GM18858 (cell line): ENCODE measurements at regions not wholly inside any gene's neighbourhood (a gene's known extent, or its start where the extent isn't known, plus 50 kb on each side); places are given as distances from the start of the nearest gene placed in this dataset.
"Not testable (repeated sequence)": the region's sequence is repeated elsewhere in the genome, so short reads cannot be mapped to it uniquely, and the experiment has no call there.

ENCODE experiments used
- ATAC-seq: cut with Tn5 transposase; IDR thresholded peaks from one replicate; pipeline ENCODE4 v1.9.1; 2021; ENCODE audit not compliant: unreplicated experiment

GRCh38 chr2:52608030-52608429 lies 1159.6 kb upstream of the CHAC2 start:
- no peak for ATAC-seq

DNA sequence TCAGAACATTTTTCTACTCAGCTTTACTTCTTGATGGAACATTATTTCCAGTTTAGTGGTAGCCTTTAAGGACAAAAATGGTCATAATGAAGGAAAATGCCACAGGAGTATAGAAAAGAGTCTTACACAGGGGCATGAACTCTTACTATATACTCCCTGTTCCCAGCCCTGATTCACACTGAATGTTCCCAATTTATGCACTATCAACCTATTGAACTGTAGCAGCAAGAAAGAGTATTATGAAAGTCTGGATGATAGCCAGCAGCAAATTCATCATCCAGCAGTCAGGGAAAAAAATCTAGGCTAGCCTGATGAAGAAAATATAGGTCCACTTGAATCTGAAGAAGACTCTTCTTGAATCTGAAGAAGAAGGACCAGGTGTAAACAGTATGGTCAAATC lies 1170.3 kb upstream of the CHAC2 start:
- ATAC-seq, result no peak

- no peak for ATAC-seq
These were observed 1173.6 kb upstream of the CHAC2 start for GRCh38 chr2:52594026-52594425.

GRCh38 chr2:52584071-52584470 lies 1183.5 kb upstream of the CHAC2 start:
- not testable (repeated sequence) for ATAC-seq

DNA sequence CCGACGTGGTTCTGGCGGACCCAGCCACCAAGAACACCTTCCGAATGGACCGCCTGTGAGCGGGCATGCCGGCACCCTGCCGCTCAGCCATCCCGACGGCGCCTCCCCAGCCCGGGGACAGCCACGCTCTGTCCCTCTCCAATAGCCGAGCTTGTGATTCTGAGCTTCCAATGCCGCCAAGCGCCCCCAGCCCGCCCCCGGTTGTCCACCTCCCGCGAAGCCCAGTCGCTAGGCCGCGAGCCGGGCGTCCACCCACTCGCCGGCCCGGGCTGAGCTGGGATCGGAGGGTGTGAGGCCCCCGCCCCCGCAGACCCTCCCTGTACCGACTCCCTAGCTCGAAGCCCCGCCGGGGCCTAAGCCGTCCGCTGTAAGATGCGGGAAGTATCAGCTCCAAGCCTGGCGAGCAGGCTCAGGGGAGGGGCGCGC lies 1195.1 kb upstream of the CHAC2 start:
- ATAC-seq, result no peak

DNA sequence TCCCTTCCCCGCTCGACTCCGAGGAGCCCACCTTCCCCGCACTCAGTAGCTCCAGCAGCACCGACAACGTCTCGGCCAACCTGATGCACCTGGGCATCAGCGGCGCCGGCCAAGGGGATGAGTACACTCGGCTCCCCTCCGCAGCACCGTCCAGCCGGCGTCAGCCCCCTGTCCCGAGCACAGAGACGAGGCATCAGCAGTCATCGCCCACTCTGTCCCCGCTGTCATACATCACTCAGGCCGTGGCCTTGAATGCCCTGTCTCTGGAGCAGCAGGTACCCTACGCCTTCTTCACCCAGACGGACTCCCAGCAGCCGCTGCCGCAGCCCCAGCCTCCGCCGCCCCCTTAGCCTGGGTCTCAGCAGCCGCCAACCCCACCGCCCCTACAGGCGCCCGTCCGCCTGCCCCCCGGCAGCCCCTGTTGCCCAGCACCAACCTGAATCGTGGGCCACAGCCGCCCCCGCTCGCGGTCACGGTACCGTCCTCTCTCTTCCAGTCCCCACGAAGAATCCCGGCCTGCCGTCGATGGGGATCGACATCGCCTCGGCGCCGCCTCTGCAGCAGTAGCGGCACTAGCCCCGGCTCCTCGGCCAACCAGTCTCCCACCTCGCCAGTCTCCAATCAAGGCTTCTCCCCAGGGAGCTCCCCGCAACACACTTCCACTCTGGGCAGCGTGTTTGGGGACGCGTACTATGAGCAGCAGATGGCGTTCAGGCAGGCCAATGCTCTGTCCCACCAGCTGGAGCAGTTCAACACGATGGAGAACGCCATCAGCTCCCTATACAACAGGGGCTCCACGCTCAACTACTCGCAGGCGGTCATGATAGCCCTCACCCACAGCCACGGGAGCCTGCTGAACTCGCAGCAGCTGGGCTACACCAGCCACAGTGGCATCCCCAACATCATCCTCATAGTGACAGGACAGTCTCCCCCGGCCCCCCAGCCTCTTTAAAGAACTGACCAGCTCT lies 1195.9 kb upstream of the CHAC2 start:
- ATAC-seq, result no peak

DNA sequence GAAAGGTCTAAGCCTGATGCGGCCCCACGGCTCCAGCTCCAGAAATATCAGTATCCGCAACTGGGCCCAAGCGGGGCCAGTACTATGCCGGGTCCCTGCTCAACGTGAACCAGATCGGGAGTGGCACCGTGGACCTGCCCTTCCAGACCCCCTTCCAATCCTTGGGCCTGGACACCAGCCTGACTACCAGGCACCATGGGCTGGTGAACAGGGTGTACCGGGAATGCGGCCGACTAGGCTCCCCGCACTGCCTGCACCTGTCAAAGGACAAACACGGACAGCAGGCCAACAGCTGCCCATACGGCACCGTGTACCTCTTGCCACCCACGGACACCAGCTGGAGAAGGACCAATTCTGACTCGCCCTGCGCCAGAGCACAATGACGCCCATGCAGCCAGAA lies 1196.9 kb upstream of the CHAC2 start:
- ATAC-seq, result no peak

GRCh38 chr2:52563151-52563550 lies 1204.5 kb upstream of the CHAC2 start:
- no peak for ATAC-seq

DNA sequence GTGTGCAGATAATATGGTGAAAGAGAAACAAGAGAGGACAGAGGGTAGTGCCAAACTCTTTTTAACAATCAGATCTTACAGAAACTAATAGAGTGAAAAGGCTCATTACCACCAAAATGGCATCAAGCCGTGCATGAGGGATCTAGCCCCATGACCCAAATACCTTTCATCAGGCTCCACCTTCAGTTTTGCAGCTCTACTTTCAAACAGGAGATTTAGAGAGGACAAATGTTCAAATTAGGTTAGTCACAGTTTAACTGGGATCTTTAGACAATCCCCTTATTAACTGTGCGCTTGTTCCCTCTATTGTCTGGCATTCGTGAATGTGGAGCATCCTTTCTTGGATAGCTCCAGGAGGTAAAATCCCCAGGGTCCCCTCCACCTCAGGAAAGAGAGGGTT lies 1209.3 kb upstream of the CHAC2 start:
- no peak for ATAC-seq

DNA sequence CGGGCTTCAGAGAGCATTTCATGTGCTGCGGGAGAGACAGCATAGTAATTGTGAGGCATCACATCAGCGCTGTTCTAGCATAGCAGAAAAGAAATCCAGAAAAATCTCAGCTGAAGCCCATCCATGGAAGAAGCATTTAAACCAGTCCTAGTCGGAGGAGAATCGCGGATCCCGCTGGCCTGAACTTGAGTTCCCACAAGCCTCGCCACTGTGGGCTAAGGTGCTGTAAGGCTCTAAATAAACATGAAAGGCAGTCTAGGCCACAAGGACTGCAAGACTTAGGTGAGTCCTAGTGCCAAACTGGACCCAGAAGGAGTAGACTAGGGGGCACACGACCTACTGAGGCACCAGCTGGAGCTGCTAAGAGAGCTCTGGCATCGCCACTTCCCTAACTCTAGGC lies 1225.3 kb upstream of the CHAC2 start:
- ATAC-seq, result no peak

DNA sequence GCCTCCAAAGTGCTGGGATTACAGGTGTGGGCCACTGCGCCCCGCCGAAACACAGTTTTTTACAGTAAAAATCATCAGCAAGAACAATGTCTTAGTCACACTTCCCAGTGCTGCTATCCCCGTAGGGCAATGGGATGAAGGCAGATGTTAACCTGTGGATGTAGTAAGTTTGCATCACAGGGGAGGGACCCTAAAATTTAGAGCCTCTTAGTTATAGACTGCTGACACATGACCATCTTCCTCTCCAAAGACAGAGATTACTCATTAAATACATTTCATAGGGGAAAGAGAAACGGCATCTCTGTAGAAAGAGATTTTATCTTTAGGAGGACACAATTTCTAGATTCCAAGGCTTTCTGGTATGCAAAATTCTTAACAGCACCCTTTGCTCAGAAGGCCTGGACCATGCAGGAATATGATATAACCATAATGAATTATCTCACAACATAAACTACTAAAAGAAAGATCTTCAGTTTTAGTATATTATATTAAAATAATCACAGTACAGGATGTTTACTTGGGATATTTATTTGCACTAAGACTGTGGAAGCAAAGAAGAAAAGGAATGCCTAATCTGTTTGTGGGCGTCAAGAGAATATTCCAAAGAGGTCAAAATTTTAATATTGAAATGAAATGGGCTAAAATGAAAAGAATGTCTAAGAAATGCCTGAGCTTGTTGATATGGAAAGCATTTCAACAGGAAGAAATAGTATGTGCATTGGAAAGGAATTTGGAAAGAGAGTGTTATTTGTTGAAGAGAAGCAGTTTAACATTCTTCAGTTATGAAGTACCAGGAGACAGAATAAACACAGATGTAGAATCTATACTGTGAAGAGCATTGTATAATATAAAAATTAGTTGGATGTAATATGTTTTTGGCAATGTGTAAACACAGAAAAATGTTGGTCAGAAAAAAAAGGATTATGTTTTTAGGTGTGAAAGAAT lies 1228.3 kb upstream of the CHAC2 start:
- ATAC-seq, result no peak

- no peak for ATAC-seq
These were observed 1230.0 kb upstream of the CHAC2 start for GRCh38 chr2:52537588-52537987.

GRCh38 chr2:52536929-52537460 lies 1230.6 kb upstream of the CHAC2 start:
- no peak for ATAC-seq

- no peak for ATAC-seq
These were observed 1234.6 kb upstream of the CHAC2 start for GRCh38 chr2:52532956-52533355.

DNA sequence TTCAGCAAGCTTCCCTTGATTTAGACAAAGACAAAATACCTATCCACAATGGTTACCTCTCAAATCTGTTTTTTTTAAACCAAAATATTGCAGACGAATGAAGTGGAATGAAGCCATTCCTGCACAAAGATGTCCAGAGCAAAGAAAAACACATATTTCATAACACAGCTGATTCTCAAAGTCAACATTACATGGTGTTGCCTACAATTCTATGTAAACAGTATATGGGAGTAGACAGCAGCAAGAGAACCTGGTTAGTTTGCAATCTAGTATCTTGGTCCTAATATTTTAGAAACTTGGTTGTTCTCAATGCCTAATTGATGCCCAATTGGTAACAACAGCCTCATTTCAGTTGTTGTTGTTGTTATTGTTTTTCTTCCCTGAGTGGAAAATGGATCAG lies 1240.9 kb upstream of the CHAC2 start:
- no peak for ATAC-seq

DNA sequence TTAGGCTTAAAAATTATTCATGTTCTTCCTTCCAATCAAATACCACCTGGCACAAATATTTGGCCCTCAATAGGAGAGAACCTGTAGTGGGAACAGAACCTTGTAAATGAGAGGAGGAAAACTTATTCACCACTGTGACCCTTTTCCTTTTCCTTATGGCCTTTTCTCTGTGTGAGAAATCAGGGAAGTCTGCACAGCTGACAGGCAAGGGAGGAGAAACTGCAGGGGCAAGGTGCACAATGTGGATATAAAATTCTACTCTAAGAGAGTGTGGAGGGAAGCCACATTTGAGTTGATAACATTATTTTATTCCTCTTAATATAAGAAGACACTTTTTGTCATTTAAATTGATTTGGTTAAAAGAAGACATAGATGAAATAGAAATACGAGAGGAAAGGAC lies 1247.0 kb upstream of the CHAC2 start:
- no peak for ATAC-seq

- no peak for ATAC-seq
These were observed 1248.9 kb upstream of the CHAC2 start for GRCh38 chr2:52518678-52519077.

DNA sequence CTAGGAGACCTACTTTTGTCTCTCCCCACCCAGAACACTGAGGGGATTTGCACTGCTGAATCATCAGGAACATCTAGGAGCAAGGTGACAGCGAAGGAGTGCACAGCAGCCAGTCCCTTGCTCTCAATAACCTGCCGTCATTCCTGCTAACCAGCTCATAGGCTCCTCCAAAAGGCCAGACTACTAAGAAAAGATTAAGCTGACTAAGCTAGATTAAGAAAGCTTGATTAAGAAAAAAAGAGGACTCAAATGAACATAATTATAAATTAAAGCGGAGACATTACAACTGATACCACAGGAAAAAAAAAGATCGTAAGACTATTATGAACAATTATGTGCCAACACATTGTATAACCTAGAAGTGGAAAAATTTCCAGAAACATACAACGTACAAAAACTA lies 1254.8 kb upstream of the CHAC2 start:
- no peak for ATAC-seq

GRCh38 chr2:52510432-52510831 lies 1257.2 kb upstream of the CHAC2 start:
- no peak for ATAC-seq

DNA sequence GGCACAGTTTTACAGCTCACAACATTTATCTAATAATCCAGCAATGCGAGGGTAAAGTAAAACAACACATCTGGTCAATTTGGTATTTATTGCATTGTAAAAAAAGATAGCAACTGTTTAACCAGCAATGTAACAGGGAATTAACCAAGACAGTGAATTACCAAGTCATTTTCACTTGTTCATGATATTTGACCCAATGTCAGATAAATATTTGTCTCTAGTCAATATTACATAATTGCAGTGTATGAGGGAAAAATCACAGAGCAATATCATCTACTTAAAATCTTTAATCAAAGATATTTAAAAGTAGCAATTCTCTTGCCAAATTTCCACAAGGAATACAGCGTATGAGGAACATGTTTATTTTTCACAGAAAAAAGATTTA lies 1265.1 kb upstream of the CHAC2 start:
- no peak for ATAC-seq

GRCh38 chr2:52501715-52502475 lies 1265.7 kb upstream of the CHAC2 start:
- ATAC-seq, result no peak
